ENCODE measurements at regions not wholly inside any gene's neighbourhood (a gene's known extent, or its start where the extent isn't known, plus 50 kb on each side); places are given as distances from the start of the nearest gene placed in this dataset.

DNA sequence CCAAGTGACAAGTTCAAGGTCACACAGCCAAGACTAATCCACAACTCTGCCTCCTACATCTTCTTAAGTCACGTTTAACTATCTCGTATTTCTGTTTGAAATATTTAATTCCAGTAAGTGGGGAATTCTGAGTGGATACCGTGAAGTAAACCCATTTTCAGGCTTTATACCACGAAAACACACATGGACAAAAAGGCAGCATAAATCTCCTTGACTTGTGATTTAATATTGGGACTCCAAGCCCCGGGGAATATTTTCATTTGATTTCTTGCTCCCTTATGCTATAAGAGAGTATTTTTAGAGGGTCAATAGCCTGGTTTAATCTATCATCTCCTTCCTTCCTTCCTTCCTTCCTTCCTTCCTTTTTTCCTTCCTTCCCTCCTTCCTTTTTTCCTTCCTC lies 716.7 kb downstream of the VRK1 start:
- TF ChIP-seq CTCF (IDR thresholded peaks at IDR 0.05; ENCODE audit: low read depth, low read length) (no peak), POLR2A (IDR thresholded peaks at IDR 0.05; ENCODE audit: extremely low read depth, insufficient read length) (no peak)
- TF ChIP-seq, protein P1, sequence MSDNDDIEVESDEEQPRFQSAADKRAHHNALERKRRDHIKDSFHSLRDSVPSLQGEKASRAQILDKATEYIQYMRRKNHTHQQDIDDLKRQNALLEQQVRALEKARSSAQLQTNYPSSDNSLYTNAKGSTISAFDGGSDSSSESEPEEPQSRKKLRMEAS (IDR thresholded peaks at IDR 0.05; ENCODE audit: low read depth, low read length): no peak

Data from NB4 (cell line).